GM12891 (cell line): ENCODE measurements at regions not wholly inside any gene's neighbourhood (a gene's known extent, or its start where the extent isn't known, plus 50 kb on each side); places are given as distances from the start of the nearest gene placed in this dataset.

Experiments used
- POLR2A ChIP-seq: IDR thresholded peaks from 2 replicates; pipeline ENCODE4 v1.6.1; 2011; ENCODE audit warnings: low read depth, low read length, control low read depth
- POLR2AphosphoS5 ChIP-seq: IDR thresholded peaks from 2 replicates; pipeline ENCODE4 v1.6.1; 2011; ENCODE audit warnings: low read depth, low read length, control low read depth
- POU2F2 ChIP-seq: IDR thresholded peaks from 2 replicates; pipeline ENCODE4 v1.6.1; 2011; ENCODE audit warnings: low read depth, mild to moderate bottlenecking, control low read depth, low read length, moderate library complexity
- SPI1 ChIP-seq: IDR thresholded peaks from 2 replicates; pipeline ENCODE4 v1.6.1; 2011; ENCODE audit warnings: low read depth, low read length, control low read depth
- TAF1 ChIP-seq: IDR thresholded peaks from 2 replicates; pipeline ENCODE4 v1.6.1; 2011; ENCODE audit warnings: low read depth, low read length, control low read depth

DNA sequence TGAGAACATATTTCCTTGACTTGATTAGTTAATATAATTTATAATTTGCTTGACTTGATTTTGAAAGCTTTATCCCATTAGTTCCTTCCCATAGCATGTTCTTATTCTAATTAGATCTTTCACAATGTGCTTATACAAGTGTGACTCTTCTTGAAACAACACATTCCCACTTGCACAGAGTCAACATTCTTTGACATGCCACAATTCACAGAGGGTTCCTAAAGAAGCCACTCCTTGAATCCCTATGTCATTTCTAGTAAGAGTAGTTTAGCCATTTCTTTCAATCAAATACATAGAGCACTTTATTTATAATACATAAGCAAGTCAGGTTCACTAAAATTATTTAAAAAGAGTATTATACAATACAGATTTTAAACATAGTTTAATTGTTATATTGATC, 228.9 kb upstream of the GRID2 start:
- TF ChIP-seq TAF1: no peak
- TF ChIP-seq POLR2AphosphoS5: no peak
- no peak for TF ChIP-seq POLR2A
- no peak for TF ChIP-seq POU2F2
- no peak for TF ChIP-seq SPI1
